ENCODE measurements at regions not wholly inside any gene's neighbourhood (a gene's known extent, or its start where the extent isn't known, plus 50 kb on each side); places are given as distances from the start of the nearest gene placed in this dataset.

- H3K27ac Mint-ChIP-seq: no peak overlapping the region
- no peak for ATAC-seq
- TF ChIP-seq ZNF232 (CRISPR knock-in tag; IDR thresholded peaks at IDR 0.05): no peak
- TF ChIP-seq E2F1 (CRISPR knock-in tag; IDR thresholded peaks at IDR 0.05): no peak
- no peak for TF ChIP-seq TCF7 (CRISPR knock-in tag; IDR thresholded peaks at IDR 0.05; ENCODE audit: low read depth)
- no peak for TF ChIP-seq CREB1 (CRISPR knock-in tag; IDR thresholded peaks at IDR 0.05)
- no peak for TF ChIP-seq E2F4 (CRISPR knock-in tag; IDR thresholded peaks at IDR 0.05; ENCODE audit: borderline replicate concordance, low read depth)
- no peak for TF ChIP-seq GTF2I (CRISPR knock-in tag; conservative IDR thresholded peaks at IDR 0.05)
- no peak for TF ChIP-seq MAX (CRISPR knock-in tag; IDR thresholded peaks at IDR 0.05)
- no peak for TF ChIP-seq SMAD3 (CRISPR knock-in tag; IDR thresholded peaks at IDR 0.05; ENCODE audit: borderline replicate concordance)
- no peak for TF ChIP-seq ZNF219 (CRISPR knock-in tag; IDR thresholded peaks at IDR 0.05; ENCODE audit: borderline replicate concordance)
- TF ChIP-seq ZBTB43 (CRISPR knock-in tag; IDR thresholded peaks at IDR 0.05): no peak
- TF ChIP-seq NR2C2 (CRISPR knock-in tag; IDR thresholded peaks at IDR 0.05): no peak
- no peak for TF ChIP-seq ATF1 (CRISPR knock-in tag; IDR thresholded peaks at IDR 0.05)
- no peak for TF ChIP-seq NR1H2 (CRISPR knock-in tag; IDR thresholded peaks at IDR 0.05)
- TF ChIP-seq USF1 (CRISPR knock-in tag; IDR thresholded peaks at IDR 0.05): no peak
- no peak for TF ChIP-seq GRHL2 (CRISPR knock-in tag; IDR thresholded peaks at IDR 0.05; ENCODE audit: insufficient replicate concordance, severe bottlenecking)
- TF ChIP-seq OVOL2 (CRISPR knock-in tag; IDR thresholded peaks at IDR 0.05; ENCODE audit: borderline replicate concordance): no peak
- no peak for TF ChIP-seq ZMAT4 (CRISPR knock-in tag; IDR thresholded peaks at IDR 0.05)
- no peak for TF ChIP-seq ATF6 (CRISPR knock-in tag; IDR thresholded peaks at IDR 0.05)
- H3K27me3 Mint-ChIP-seq (ENCODE audit: low read depth): peaks cover 4% of the 10 kb centered on the region; the same call in 1 of the 2 replicates
- H3K9me3 Mint-ChIP-seq: peaks cover 51% of the 10 kb centered on the region
- CTCF ChIA-PET: no interaction called here
- H3K4me1 Mint-ChIP-seq: peaks cover 6% of the 10 kb centered on the region; the same call in 1 of the 2 replicates
- no peak for DNase-seq (ENCODE audit: low spot score)
- H3K36me3 Mint-ChIP-seq: peaks cover 32% of the 10 kb centered on the region
- no peak overlapping the region for H3K4me3 Mint-ChIP-seq
- POLR2A ChIA-PET: no interaction called here
Observed at GRCh38 chr12:17286874-17287273, 680.9 kb upstream of the LMO3 start.

- peaks cover 32% of the 10 kb centered on the region for H3K36me3 Mint-ChIP-seq
- H3K4me3 Mint-ChIP-seq: no peak overlapping the region
- no peak for DNase-seq (ENCODE audit: low spot score)
- POLR2A ChIA-PET: no interaction called here
- peaks cover 6% of the 10 kb centered on the region; the same call in 1 of the 2 replicates for H3K4me1 Mint-ChIP-seq
- H3K9me3 Mint-ChIP-seq: peaks cover 52% of the 10 kb centered on the region
- H3K27me3 Mint-ChIP-seq (ENCODE audit: low read depth): peaks cover 4% of the 10 kb centered on the region; the same call in 1 of the 2 replicates
- CTCF ChIA-PET: no interaction called here
- no peak for ATAC-seq
- no peak overlapping the region for H3K27ac Mint-ChIP-seq
- TF ChIP-seq ETV6 (CRISPR knock-in tag; IDR thresholded peaks at IDR 0.05): no peak
- TF ChIP-seq ZNF232 (CRISPR knock-in tag; IDR thresholded peaks at IDR 0.05): no peak
- no peak for TF ChIP-seq EMX1 (CRISPR knock-in tag; IDR thresholded peaks at IDR 0.05)
- TF ChIP-seq ATF2 (CRISPR knock-in tag; IDR thresholded peaks at IDR 0.05; ENCODE audit: borderline replicate concordance, low read depth): no peak
- no peak for TF ChIP-seq CREB1 (CRISPR knock-in tag; IDR thresholded peaks at IDR 0.05)
- no peak for TF ChIP-seq PRDM15 (CRISPR knock-in tag; IDR thresholded peaks at IDR 0.05)
- no peak for TF ChIP-seq NFE2L1 (CRISPR knock-in tag; IDR thresholded peaks at IDR 0.05)
- no peak for TF ChIP-seq ZNF138 (CRISPR knock-in tag; conservative IDR thresholded peaks at IDR 0.05)
Observed at GRCh38 chr12:17284873-17285272, 678.9 kb upstream of the LMO3 start.
